HG03378 (cell line): ENCODE measurements at regions not wholly inside any gene's neighbourhood (a gene's known extent, or its start where the extent isn't known, plus 50 kb on each side); places are given as distances from the start of the nearest gene placed in this dataset.

Experiments used
- ATAC-seq: cut with Tn5 transposase; IDR thresholded peaks from one replicate; pipeline ENCODE4 v1.9.1; 2021; ENCODE audit warnings: mild to moderate bottlenecking, moderate library complexity; ENCODE audit not compliant: unreplicated experiment

DNA sequence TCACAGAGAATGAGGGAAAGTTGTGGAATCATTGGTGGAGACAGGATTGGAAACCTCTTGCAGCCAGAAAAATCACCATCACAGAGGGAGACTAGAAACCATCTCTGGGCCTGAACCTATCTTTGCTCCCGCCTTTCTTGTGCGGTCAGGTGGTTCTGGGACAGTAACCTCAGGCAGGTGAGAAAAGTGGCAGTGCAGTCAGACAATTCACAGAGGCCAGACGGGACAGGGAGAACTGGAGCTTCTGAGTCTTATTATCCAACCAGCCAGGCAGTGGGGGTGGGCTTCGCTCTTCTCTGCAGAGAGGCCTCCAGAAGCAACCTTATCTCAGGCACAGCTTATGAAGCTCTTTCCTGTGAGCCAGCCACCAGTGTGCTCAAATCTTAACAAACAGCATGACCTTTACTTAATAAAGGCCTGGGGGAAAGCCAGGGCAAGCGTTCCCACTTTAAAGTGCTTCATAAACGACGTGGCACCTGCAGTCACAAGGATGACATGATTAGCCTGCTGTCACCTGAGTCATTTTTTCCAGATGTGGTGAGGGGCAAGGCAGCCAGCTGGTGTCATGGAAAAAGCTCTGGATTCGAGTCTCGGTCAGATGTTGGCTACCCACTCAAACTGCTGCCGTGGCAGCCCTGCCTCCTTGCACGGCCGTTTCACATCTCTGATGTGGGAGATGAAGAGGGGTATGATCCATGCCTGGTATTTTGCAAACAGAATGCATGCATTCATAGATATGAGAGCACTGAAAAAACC is 109.7 kb downstream of the B3GNT2 start:
- ATAC-seq: no peak

DNA sequence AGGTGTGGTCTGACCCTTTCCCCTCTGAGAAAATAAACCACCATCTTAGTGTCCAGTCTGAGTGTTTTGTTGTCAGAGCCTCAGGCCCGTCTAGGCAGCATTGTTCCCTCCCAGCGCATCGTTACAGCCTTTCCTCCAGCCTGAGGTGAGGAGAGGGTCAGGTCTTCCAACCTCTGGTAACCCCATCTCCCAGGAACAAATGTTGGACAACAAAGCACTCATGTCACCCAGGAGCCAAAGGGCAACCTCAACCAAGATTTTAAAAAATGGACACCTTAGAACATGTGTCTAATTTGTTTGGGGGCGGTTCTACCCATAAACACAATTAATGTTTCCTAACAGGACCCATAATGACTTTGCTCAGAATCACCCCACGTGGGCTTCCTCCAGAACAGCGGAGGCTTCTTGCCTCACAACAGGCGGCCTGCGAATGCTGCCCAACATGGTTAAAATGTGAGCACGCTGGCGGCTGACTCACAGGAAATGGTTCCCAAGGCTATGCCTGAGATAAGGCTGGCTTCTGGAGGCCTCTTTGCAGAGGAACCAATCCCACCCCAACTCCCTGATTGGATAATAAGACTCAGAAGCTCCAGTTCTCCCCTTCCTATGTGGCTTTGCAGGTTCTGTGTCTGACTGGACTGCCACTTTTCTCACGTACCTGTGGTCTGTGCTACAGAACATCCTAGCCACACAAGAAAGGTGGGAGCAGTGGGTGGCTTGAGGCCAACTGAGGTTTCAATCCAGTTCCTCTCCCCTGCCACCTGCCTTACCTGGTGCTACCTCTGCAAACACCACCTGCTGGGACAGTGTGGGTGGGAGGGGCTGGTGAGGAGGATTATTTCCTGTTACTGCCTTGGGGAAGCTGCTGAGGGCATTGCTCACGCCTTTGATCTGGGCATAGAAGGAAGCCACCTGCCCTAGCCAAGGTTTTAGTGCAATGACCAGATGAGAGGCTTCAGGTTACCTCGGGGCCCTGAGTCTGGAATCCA is 108.8 kb downstream of the B3GNT2 start:
- no peak for ATAC-seq

DNA sequence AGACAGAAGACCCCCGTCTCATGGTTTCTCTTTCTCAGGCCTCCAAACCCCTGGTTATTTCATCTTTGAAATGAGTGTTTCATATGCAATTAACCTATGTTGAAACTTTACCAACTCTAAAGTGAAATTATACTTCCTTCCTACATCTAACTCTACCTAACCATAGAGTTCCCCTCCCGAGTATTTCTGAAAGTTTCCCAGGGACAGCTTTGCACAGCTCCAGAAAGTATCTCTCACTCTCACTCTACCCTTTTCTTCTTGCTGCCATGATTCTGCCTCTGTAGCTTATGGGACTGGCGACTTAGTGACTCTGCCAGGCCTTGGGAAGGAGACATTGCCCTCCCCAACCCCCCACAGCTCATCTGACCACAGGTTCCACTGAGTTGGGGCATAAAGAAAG is 107.9 kb downstream of the B3GNT2 start:
- ATAC-seq: peak; percentile 32

DNA sequence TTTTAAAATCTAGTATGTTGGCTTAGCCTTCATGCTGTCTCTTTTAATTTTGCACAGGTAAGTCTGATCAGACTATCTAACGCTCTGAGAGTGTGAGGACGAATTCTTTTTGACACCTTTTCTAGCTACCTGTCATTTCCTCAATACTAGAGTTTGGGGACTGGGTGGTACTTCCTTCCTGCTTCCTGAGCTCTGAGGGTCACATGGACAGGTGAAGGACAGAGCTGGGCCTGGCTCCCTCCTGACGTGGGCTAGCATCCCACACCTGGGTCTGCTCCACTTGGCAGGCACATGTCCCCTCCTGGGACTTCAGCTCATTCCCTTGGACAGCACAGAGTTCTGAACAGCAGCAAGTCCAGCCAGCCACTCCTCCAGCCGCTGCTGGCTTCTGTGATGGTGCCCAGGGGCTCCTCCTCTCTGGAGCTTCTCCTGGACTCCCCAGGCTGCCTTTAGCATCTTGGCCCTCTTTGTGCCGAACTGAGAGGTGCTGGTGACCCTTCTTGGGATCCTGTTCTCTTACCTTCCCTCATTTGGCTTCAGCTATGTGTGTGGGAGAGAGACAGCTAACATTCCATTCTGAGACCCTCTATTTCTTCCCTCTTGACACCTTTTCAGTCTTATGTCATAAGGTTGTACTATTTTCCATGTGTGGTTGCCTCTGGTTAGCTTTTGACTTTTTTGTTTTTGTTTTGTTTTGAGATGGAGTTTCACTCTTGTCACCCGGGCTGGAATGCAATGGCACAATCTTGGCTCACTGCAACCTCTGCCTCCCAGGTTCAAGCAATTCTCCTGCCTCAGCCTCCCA is 106.9 kb downstream of the B3GNT2 start:
- no peak for ATAC-seq

DNA sequence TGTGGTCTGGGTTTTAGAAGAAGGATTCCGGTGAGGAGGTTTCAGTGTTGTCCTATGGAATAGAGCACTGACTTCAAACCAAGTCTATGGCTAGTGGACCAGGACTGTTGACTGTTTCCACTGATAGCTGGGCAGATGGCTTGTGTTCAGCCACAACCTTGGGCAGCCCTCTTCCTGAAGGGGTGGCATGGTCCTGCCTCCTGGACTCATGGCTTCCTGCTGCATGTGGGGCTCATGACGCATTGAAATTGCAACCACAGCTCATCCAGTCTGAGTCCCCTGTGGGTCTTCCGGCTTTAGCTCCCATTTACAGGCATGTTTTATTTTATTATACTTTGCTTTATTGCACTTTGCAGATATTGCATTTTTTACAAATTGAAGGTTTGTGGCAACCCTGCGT is 105.0 kb downstream of the B3GNT2 start:
- no peak for ATAC-seq

DNA sequence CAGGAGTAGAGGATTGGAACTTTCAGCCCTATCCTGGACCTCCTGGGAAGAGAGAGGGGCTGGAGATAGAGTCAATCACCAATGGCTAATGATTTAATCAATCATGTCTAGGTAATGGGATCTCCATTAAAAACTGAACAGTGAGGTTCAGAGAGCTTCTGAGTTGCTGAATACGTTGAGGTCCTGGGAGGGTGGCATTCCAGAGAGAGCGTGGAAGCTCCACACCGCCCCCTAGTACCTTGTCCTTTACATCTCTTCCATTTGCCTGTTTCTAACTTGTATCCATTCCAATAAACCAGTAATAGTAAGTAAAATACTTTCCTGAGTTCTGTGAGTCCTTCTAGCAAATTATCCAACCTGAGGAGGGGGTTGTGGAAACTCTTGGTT is 101.7 kb downstream of the B3GNT2 start:
- no peak for ATAC-seq

DNA sequence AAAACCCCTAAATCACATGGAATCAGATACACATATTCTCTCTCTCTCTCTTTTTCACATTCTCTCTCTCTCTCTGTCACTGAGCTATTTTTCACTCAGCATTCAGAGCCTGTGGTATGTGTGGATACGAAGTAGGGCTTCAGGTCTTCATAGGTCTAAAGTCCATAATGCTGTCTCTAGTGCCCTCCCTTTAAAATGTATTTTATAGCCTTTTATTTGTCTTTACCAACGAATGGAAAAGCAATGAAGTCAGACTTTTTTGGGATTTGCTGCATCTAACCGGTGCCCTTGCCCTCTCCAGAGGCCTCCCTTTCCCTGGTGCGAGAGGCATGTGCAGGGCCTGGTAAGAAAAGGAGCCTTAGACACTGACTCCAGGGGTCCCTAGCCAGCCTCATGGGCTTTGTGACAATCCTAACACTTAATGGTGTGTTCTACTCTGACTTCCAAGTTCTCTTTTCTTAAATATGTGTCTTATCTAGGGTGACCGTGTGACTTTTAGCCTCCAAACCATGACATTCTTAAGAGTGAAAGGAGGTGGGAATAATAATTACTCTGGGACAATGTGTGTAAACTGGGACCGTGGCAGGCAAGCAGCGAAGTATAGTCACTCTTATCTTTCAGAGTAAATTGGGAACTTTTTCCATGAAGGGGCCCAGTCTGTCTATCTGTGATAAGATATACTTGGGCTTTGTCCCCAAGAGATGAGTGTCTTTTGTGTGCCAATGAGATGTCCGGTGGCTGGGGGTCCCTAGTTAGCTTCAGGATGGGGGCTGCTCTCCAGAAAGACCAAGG is 101.1 kb downstream of the B3GNT2 start:
- no peak for ATAC-seq

DNA sequence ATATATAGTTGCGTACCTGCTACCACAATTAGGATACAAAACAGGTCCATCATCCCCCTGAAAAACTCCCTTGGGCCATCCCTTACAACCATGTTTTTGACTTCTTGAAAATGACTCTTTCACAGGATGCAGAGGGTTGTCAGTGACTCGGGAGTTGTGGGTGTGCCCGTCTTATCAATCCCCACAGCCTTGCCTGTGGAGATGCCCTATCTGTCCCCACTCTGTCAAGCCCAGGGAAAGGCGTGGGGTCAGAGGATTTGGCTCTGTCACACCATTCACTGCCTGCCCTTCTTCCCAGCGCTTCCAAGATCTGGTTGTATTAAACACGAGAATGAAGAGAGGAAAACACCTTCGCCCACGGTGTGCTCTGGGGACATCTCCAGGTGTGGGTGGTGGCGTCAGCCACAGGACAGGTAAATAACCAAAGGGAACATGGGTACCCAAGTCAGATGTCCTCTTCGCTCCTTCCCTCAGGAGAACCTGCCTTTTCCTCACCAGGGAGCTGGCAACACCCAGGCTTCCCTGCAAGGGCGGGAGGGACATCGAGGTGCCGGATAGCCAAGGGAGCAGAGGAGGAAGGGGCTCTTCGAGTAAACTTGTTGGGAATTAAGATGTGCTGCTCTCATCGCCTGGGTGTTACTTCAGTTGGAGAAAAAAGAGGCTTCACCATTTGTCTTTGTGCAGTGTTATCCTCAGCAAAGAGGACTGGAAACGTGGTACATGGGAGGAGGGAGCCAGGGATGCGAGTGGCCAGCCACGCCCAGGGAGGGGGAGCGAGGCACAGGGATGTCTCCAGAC is 100.3 kb downstream of the B3GNT2 start:
- ATAC-seq: no peak

DNA sequence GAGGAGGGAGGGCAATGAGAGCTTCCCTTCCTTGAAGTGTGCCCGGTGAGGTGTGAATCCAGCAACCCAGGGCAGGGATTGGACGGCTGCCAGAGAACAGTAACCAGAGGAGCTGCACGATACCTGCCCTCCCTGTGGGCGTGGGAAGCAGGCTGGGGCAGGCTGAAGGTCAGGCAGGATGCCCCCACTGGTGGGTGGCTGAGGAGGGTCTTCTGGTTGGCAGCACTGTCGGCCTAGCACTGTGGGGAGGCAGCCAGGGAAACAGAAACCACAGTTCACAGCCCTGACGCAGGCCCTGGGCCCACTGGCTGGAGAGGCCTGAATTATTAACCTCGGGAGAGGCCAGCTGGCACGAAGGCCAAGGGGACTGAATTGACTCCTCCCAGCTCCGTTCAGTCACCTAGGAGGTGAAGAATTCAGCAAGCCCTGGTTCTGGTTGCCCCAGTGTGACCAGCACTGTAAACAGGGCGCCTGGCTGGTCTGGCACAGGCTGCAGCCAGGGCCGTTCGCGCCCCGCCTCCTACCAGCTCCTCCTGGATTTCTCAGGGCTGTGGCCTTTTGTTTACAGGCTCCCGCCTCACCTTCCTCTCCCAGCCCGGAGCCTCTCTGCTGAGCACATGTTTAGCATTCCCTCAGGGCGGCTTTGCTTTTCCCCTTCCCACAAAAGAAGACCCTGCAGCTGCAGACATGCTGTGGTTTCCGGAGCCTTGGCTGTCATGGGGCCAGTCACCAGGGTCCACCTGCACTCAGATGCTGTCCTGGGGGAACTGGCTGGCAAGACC is 97.8 kb downstream of the B3GNT2 start:
- peak; percentile 64 for ATAC-seq

DNA sequence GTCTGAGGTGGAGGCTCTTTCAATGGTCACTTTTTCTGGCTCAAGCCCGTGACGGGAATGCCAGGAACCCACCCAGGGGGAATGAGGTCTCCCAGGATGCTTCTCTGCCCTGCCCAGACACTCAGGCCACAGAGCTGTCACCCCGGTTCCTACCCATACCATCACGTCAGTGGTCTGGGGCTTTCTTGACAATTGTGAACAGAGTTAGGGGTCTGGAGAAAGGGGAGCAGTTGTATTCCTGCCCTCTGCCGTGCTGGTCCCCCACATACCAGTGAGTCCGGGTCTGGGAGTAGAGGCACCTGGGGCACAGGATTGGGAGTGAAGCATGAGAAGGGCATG is 97.2 kb downstream of the B3GNT2 start:
- no peak for ATAC-seq

DNA sequence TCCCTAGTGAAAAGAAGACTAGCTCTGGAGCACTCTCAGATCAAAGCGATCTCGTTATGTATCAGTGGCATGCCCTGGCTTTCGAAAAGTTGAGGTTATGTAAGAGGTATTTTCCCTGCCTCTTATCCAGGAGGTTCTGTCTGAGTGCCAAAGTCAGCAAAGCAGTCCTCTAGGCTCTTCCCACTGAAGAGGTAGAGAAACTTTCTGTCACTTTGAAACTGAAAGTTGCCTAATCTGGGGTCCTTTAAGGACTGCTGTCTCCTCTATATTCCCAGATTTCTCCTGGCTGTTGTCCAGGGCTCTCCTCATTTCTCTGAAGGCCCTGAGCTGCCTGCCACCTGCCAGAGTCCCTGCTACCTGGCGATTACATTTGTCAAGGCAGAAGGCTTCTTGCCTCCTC is 96.3 kb downstream of the B3GNT2 start:
- ATAC-seq: no peak

DNA sequence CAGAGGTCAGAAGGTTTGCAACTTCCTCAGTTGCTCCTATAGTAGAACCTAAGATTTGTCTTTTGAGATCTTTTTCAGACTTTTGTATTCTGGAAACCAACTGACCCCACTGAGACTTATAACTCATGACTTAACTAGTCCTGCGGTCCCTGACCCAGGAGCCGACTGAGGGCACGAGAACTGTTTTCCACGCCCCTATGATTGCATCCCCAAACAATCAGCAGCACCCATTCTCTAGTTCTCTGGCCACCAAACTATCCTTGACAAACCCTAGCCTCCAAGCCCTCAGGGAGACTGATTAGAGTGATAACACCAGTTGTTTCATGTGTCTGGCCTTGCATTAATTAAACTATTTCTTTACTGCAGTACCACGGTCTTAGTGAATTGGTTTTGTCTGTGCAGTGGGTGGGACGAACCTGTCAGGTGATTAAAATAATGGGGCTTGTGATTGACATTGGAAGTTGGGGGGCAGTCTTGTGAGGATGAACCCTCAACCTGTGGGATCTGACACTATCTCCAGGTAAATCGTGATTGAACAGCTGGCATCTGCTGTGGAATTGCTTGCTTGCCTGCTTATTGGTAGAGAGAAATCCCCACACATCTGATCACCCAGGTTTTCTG is 95.7 kb downstream of the B3GNT2 start:
- no peak for ATAC-seq

DNA sequence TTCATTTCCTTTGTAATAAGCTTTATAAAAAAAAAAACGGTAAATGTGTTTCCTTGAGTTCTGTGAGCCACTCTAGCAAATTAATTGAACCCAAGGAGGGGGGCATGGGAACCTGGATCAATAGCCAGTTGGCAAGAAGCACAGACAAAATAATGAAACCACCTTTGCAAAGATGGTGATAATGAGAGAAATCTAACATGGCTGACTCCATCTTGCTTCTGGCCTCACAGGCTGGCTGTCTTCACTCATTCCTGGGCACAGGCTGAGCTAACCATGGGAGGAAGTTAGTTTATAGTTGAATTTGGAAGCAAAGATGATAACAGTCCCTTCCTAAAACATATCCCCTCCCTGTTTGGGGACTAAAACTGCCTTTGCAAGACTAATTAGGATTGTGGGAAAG is 95.1 kb downstream of the B3GNT2 start:
- no peak for ATAC-seq

DNA sequence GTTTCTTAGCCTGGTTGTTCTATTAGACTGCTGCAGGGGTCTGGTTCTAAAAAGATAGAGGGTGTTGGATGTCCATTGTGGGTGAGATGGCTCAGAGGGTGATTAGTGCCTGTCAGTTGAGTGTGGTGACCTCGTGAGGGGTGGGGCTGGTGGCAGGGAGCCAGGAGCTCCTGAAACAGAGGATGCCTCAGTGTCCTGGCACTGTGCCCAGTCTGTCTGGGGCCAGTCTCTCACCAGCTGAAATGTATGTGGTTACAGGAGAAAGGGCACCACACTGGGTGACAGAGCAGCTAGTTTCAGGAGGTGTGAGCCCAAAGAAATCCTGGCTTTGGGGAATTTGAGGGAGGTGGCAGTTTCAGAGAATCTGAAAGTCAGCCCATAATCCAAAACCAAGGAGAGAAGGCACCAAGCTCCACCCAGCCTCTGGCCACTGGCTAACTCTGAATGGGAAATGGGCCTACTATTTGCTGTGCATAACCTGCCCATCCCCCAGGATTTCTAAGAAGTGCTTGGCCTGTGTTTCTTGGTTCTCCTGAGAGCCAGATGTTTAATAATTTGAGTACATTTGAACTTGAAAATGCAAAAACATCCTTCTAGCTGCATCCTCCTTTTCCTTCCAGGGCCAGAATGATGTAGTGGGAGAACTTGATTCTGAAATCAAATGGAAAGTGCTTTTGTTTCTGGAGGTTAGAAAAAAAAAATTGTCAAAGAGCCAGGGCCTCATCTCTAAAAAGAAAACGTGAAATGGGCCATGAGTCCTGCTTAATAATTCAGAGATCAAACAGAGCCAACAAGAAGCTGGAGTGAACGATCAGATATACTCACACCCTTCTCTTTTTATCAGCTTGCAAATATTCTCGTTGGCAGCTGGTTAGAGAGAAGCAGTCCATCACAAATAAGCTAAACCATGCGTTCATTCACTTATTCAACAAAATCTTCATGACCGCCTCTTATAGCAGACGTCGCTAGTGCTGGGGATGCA is 92.3 kb downstream of the B3GNT2 start:
- ATAC-seq: peak; percentile 87

DNA sequence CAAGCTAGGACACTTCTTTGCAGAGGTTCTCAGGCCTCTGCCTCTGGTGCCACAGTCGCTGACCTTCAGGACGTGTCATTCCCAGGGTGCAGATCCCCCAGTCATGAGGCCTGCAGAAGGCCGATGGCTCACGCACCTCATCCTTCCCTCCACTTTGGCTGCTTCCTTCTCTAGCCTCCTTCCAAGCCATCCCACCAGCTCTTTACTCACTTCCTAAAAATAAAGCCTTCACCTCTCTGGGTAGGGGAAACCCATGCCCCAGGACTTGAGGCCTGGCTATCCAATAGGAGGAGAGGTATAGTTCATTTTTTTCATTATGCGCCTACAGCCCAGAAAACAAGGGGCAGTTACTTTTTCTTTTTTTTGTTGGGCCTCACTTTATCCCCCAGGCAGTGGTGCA is 91.4 kb downstream of the B3GNT2 start:
- no peak for ATAC-seq

DNA sequence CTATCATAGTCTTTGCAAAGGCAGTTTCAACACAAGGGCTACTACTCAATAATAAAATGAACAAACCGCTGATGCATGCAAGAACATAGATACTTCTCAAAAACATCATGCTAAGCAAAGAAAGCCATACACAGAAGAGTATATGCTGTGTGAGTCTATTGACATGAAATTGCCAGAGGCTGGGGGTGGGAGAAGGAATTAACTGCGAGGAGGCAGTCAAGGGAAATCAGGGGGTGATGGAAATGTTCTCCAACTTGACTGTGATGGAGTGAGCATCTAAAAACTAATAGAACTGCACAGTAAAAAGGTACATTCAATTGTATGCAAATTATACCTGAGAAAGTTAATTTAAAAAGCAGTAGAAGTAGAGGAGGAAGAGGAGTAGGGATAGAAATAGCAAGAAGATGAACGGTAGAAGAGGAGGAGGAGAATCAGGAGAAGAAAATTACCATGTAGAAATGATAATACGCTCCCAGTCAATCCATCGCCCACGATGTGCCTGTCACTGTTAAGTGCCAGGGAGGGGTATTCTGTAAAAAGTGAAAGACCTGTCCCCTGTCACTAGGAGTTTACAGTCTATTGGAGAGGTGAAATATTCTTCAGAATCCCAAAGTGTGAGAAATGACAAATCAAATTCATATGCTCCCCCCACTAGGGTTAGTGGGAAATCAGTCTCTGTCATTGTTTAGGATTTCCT is 90.3 kb downstream of the B3GNT2 start:
- no peak for ATAC-seq

DNA sequence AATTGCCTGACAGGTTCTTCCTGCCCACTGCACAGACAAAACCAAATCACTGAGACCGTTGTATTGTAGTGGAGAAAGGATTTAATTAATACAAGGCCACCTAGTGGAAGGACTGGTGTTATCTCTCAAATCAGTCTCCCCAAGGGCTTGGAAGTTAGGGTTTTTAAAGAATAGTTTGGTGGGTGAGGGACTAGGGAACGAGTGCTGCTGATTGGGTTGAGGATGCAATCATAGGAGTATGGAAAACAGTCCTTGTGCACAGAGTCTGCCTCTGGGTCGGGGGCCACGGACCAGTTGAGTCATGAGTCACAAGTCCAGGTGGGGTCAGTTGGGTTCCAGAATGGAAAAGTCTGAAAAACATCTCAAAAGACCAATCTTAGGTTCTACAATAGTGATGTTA is 89.1 kb downstream of the B3GNT2 start:
- ATAC-seq: no peak
